ENCODE measurements at regions not wholly inside any gene's neighbourhood (a gene's known extent, or its start where the extent isn't known, plus 50 kb on each side); places are given as distances from the start of the nearest gene placed in this dataset.

GRCh38 chr5:123718238-123718637 lies 206.3 kb downstream of the CSNK1G3 start:
- no peaks in the 10 kb centered on the region for H3K27me3 Mint-ChIP-seq
- DNase-seq (ENCODE audit: low spot score, unreplicated experiment): no peak
- H3K36me3 Mint-ChIP-seq (ENCODE audit: insufficient read depth): no peaks in the 10 kb centered on the region
- H3K9me3 Mint-ChIP-seq (ENCODE audit: low read depth): peaks cover 4% of the 10 kb centered on the region
- no peak overlapping the region for H3K27ac Mint-ChIP-seq
- H3K4me3 Mint-ChIP-seq (ENCODE audit: low read depth): no peak overlapping the region
- TF ChIP-seq CTCF (IDR thresholded peaks at IDR 0.05; ENCODE audit: unreplicated experiment): no peak
- H3K4me1 Mint-ChIP-seq (ENCODE audit: low read depth): no peaks in the 10 kb centered on the region

- H3K27me3 Mint-ChIP-seq: no peaks in the 10 kb centered on the region
These were observed 205.2 kb downstream of the CSNK1G3 start for GRCh38 chr5:123717139-123717538.

GRCh38 chr5:123710031-123710430 lies 198.1 kb downstream of the CSNK1G3 start:
- no peak overlapping the region for H3K27ac Mint-ChIP-seq
- no peak for TF ChIP-seq CTCF (IDR thresholded peaks at IDR 0.05; ENCODE audit: unreplicated experiment)
- DNase-seq (ENCODE audit: low spot score, unreplicated experiment): no peak
- no peak overlapping the region for H3K4me3 Mint-ChIP-seq (ENCODE audit: low read depth)
- H3K36me3 Mint-ChIP-seq (ENCODE audit: insufficient read depth): no peaks in the 10 kb centered on the region
- peaks cover 2% of the 10 kb centered on the region for H3K4me1 Mint-ChIP-seq (ENCODE audit: low read depth)
- peaks cover 25% of the 10 kb centered on the region for H3K9me3 Mint-ChIP-seq (ENCODE audit: low read depth)
- H3K27me3 Mint-ChIP-seq: no peaks in the 10 kb centered on the region

More at GRCh38 chr5:123717139-123717538, 205.2 kb downstream of the CSNK1G3 start:
- Mint-ChIP-seq H3K27ac (no peak overlapping the region), H3K36me3 (ENCODE audit: insufficient read depth) (no peaks in the 10 kb centered on the region), H3K4me3 (ENCODE audit: low read depth) (no peak overlapping the region), H3K4me1 (ENCODE audit: low read depth) (no peaks in the 10 kb centered on the region), H3K9me3 (ENCODE audit: low read depth) (peaks cover 11% of the 10 kb centered on the region)
- no peak for TF ChIP-seq CTCF (IDR thresholded peaks at IDR 0.05; ENCODE audit: unreplicated experiment)
- no peak for DNase-seq (ENCODE audit: low spot score, unreplicated experiment)

GRCh38 chr5:123709422-123709821 lies 197.4 kb downstream of the CSNK1G3 start:
- peaks cover 25% of the 10 kb centered on the region for H3K9me3 Mint-ChIP-seq (ENCODE audit: low read depth)
- no peak for TF ChIP-seq CTCF (IDR thresholded peaks at IDR 0.05; ENCODE audit: unreplicated experiment)

GRCh38 chr5:123708074-123708806 lies 196.3 kb downstream of the CSNK1G3 start:
- no peaks in the 10 kb centered on the region for H3K36me3 Mint-ChIP-seq (ENCODE audit: insufficient read depth)
- no peak overlapping the region for H3K4me3 Mint-ChIP-seq (ENCODE audit: low read depth)
- H3K27ac Mint-ChIP-seq: no peak overlapping the region
- TF ChIP-seq CTCF (IDR thresholded peaks at IDR 0.05; ENCODE audit: unreplicated experiment): no peak
- DNase-seq (ENCODE audit: low spot score, unreplicated experiment): no peak
- peaks cover 22% of the 10 kb centered on the region for H3K9me3 Mint-ChIP-seq (ENCODE audit: low read depth)
- no peaks in the 10 kb centered on the region for H3K27me3 Mint-ChIP-seq
- peaks cover 2% of the 10 kb centered on the region for H3K4me1 Mint-ChIP-seq (ENCODE audit: low read depth)

More at GRCh38 chr5:123709422-123709821, 197.4 kb downstream of the CSNK1G3 start:
- no peak overlapping the region for H3K4me3 Mint-ChIP-seq (ENCODE audit: low read depth)
- no peak for DNase-seq (ENCODE audit: low spot score, unreplicated experiment)
- no peaks in the 10 kb centered on the region for H3K36me3 Mint-ChIP-seq (ENCODE audit: insufficient read depth)
- H3K27me3 Mint-ChIP-seq: no peaks in the 10 kb centered on the region
- peaks cover 2% of the 10 kb centered on the region for H3K4me1 Mint-ChIP-seq (ENCODE audit: low read depth)
- no peak overlapping the region for H3K27ac Mint-ChIP-seq
